H7 (cell line): ENCODE measurements at regions not wholly inside any gene's neighbourhood (a gene's known extent, or its start where the extent isn't known, plus 50 kb on each side); places are given as distances from the start of the nearest gene placed in this dataset.

Experiments
- DNase-seq: peaks from one replicate; pipeline ENCODE4 v3.0.0; 2012
- H3K27me3 ChIP-seq: 2 replicates; pipeline ENCODE4 v1.6.0; 2011; ENCODE audit warnings: mild to moderate bottlenecking, low read length; ENCODE audit not compliant: control insufficient read depth, insufficient read depth
- H3K36me3 ChIP-seq: replicated peaks from 2 replicates; pipeline ENCODE4 v1.5.1; 2011; ENCODE audit warnings: low read length; ENCODE audit not compliant: control insufficient read depth, insufficient read depth
- H3K4me3 ChIP-seq: 2 replicates; pipeline ENCODE4 v1.5.1; 2011; ENCODE audit warnings: low read depth, mild to moderate bottlenecking, control low read depth, low read length, moderate library complexity; ENCODE audit not compliant: insufficient read depth

GRCh38 chr3:34842706-34843480 is 796.4 kb upstream of the ARPP21 start:
- no peak overlapping the region for H3K4me3 ChIP-seq
- no peak for DNase-seq
- no peaks in the 10 kb centered on the region for H3K36me3 ChIP-seq
- H3K27me3 ChIP-seq, result no peaks in the 10 kb centered on the region

DNA sequence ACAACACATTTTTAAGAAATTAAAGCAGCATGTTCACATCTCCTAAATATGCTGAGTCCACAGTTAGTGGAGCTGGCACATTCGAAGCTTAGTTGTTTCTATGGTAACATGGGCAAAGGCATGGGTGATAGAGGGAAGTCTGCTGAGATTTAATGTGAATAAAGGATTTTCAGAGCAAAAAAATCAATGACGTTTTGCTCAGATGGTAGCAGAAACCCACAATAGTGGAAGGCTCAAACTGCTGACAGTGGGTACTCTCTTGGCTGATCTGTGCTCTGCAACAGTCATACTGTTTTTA is 795.1 kb upstream of the ARPP21 start:
- H3K4me3 ChIP-seq, result no peak overlapping the region
- H3K36me3 ChIP-seq, result no peaks in the 10 kb centered on the region
- DNase-seq, result no peak
- no peaks in the 10 kb centered on the region for H3K27me3 ChIP-seq

DNA sequence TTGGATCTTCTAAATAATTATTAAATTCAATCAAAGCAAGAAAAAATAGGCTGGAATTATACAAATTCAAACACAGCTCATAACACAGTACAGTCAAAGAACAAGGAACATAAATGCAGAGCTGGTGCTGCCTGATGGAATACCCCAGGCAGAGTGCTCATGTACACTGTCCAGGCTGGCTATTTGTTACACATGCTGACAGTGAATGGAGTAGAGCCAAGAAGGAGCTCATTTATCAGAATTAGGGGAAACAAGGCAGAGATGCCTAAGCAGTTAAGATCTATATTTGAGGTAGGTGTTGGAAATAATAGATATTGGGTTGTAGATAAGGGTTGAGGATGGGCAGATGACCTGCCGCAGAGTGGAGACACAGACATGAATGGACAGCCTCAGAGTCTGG is 788.2 kb upstream of the ARPP21 start:
- H3K27me3 ChIP-seq, result no peaks in the 10 kb centered on the region
- no peaks in the 10 kb centered on the region for H3K36me3 ChIP-seq
- H3K4me3 ChIP-seq, result no peak overlapping the region
- no peak for DNase-seq

DNA sequence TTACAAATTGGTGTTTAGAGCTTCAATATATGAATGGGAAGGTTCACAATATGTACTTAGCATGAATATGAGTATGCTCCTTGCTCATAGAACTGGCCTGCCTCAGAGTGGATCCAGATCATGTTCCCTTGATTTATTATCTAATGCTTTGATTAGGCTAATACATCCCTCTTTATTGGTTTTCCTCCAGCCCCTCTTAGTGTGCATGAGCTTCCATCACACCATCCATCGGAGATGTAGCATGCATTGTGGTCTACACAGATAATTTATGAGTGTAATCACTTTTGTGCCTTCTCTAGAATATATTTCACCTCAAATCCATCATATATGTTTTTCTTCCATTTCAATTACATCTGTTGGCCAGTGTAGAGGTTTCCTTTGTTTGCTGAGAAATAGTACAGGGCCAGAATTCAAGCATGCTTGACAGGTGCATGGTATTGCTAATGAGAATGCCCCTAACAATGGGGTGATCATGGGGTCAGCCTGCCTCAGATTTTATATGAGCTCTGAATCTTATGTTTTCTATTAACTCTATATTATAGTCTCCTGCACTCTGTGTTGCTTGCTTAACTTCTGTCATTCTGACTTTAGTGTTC is 786.4 kb upstream of the ARPP21 start:
- Histone ChIP-seq H3K27me3 (no peaks in the 10 kb centered on the region), H3K4me3 (no peak overlapping the region), H3K36me3 (no peaks in the 10 kb centered on the region)
- no peak for DNase-seq

DNA sequence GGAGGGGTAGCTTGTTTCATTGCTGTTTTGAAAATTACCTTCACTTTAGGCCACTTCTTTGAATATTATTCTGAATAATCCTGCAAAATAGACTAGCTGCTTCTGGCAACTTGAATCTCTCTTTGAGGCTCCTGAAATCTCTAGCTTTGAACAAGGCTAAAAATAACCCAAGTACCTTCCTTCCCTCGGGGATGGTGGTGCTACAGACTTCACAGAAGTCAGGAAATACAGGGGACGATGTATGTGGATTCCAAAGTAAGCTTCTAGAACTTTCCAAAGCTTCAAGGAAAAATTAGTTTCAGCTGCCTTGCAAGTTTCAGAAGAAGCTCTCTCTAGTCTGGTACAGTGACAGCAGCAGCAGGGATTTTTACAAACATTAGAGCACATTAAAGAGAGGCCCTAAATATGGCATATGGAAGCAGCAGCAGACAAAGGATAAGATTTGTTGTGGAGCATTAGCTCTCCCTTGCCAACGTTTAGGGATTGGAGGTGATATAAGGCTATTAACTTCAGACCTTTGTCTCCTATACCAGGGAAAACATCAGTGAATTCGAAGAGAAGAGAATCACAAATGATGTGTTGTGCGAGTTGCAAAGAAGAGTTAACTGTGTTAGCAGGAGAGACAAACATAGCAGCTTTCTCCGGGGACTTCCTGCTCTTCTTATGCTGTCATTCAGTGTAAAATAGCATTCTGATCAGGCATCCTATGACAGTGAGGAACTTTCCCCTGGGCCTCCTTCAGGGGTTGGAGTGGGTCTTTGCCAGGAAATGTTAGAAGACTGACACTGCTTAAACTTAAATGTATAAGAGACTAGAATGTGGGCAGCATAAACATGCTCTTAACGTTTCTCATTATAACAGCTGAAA is 783.0 kb upstream of the ARPP21 start:
- no peak for DNase-seq

GRCh38 chr3:34858067-34858660 is 781.2 kb upstream of the ARPP21 start:
- Histone ChIP-seq H3K27me3 (no peaks in the 10 kb centered on the region), H3K4me3 (no peak overlapping the region), H3K36me3 (no peaks in the 10 kb centered on the region)
- DNase-seq, result no peak

More for the DNA sequence above, 783.0 kb upstream of the ARPP21 start:
- no peaks in the 10 kb centered on the region for H3K36me3 ChIP-seq
- H3K27me3 ChIP-seq, result no peaks in the 10 kb centered on the region
- no peak overlapping the region for H3K4me3 ChIP-seq

DNA sequence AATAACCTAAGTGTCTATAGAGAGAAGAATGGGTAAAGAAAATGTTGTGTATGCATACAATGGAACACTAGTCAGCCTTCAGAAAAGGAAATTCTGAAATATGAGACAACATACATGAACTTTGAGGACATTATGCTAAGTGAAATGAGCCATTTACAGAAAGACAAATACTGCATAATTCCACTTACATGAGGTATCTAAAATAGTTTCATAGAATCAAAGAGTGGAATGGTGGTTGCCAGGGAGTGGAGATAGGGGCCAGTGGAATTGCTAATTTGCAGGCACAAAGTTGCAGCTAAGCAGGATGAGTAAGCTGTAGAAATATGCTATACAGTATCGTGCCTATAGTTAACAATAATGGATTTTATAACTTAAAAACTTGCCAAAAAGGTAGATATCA is 779.6 kb upstream of the ARPP21 start:
- no peaks in the 10 kb centered on the region for H3K36me3 ChIP-seq
- no peak for DNase-seq
- H3K4me3 ChIP-seq, result no peak overlapping the region
- no peaks in the 10 kb centered on the region for H3K27me3 ChIP-seq

DNA sequence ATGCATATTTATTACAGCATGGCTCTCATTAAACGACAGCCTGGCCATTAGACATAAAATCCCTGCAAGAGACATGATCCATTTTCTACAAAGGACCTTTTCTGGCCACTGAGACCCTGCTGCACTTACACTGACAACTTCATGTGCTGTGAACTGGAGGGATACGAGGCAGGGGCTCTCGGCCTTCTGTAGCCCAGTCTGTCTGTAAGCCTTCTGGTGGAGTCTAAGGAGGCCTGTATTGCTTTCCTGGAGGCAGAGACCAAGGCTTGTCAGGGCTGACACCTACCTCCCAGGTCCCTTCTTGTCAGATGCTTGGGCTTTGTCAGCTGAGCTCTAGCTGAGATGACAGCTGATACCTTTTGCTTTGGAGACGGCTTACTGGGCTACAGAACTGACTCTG is 776.9 kb upstream of the ARPP21 start:
- DNase-seq, result no peak
- Histone ChIP-seq H3K4me3 (no peak overlapping the region), H3K27me3 (no peaks in the 10 kb centered on the region), H3K36me3 (no peaks in the 10 kb centered on the region)

DNA sequence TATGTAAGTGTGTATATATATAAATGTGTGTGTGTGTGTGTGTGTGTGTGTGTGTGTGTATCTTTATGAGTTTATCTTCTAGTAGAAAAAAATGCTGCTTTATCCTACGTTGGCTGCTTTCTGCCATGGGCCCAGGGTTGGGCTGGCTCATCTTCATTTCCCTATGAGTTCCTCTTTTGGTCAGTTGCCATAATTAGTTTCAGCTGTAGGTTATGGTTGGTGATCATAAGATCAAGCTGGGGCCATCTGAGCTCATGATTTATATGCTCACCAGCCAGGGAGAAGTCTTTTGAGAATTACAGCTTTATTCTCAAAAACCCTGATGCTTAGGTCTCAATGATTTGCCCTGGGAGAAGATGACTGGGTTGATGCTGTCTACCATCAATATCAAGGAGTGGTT is 775.8 kb upstream of the ARPP21 start:
- Histone ChIP-seq H3K27me3 (no peaks in the 10 kb centered on the region), H3K36me3 (no peaks in the 10 kb centered on the region), H3K4me3 (no peak overlapping the region)
- DNase-seq, result no peak

- no peak overlapping the region for H3K4me3 ChIP-seq
- H3K27me3 ChIP-seq, result no peaks in the 10 kb centered on the region
- H3K36me3 ChIP-seq, result no peaks in the 10 kb centered on the region
- no peak for DNase-seq
Measured at GRCh38 chr3:34864011-34864410, 775.3 kb upstream of the ARPP21 start.

DNA sequence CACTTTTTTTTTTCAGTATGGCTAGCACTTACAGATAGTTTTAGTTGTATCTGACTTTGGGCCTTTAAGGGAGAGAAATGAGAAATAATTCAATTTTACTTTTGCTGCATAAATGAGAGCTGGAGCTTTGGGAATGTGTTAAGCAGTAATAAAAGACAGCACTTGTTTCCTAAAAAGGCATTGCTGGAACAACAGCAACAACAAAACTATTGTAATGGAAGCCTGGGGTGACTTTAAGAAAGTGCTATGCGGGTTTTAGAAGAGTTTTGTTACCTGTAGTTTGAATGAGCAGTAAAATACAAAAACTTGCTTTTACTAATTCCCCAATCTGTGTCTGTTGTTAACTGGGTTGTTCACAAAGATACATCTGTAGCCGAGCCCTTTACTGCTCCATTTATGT is 774.0 kb upstream of the ARPP21 start:
- no peak overlapping the region for H3K4me3 ChIP-seq
- no peaks in the 10 kb centered on the region for H3K27me3 ChIP-seq
- no peaks in the 10 kb centered on the region for H3K36me3 ChIP-seq
- no peak for DNase-seq

DNA sequence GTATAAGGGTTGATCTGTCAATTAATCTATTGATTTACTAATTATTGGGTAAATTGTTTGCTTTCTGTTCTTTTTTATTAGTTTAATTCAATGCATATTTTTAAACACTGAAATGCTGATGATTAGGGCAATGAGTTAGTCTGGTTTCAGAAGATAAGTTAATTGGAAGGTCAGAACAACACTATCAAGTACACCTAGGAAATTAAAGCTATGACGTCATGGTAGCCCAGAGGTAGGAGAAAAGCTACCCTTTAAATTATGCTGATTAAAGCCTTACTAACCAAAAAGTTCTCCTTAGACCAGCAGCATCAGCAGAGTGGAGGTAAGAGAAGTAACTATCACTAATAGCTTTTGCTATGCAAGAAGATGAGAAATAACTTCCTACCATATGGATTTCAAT is 770.4 kb upstream of the ARPP21 start:
- H3K27me3 ChIP-seq, result no peaks in the 10 kb centered on the region
- no peak for DNase-seq
- no peak overlapping the region for H3K4me3 ChIP-seq
- H3K36me3 ChIP-seq, result no peaks in the 10 kb centered on the region

DNA sequence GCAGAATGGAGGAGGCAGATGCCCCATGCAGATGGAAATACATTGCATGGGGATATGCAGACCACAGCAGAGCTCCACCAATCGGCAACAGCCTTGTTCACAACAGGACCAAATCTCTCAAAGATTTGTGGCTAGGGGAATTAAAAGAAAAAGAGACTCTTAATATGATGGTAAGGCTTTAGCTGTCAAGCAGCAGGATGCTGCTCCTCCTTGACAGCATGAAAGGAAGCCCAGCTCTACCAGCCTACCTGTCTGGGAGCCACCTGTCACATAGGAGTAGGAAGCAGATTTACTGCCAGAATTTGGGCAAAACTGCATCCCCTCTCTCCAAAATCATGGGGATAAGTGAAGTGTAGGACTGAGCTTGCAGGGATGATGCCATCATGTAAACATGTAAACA is 769.6 kb upstream of the ARPP21 start:
- Histone ChIP-seq H3K27me3 (no peaks in the 10 kb centered on the region), H3K36me3 (no peaks in the 10 kb centered on the region), H3K4me3 (no peak overlapping the region)
- DNase-seq, result no peak

DNA sequence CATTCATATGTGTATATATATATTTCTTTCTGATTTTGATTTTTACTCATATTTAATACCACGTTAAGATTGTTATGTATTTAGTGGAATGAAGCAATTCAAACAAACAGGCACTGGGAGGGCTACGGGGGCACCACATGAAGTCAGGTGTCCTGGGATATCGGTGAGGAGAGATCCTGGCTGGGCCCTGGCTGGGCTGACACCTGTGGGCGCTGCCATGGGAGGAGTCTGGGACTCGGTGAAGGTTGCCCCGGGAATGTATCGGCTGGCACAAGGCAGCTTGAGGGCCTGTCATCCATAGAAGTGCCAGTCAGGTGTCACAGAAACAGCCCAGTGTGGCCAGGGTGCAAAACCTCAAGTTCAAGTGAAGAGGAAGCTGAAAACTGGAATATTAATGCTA is 766.9 kb upstream of the ARPP21 start:
- Histone ChIP-seq H3K27me3 (no peaks in the 10 kb centered on the region), H3K36me3 (no peaks in the 10 kb centered on the region), H3K4me3 (no peak overlapping the region)
- no peak for DNase-seq

DNA sequence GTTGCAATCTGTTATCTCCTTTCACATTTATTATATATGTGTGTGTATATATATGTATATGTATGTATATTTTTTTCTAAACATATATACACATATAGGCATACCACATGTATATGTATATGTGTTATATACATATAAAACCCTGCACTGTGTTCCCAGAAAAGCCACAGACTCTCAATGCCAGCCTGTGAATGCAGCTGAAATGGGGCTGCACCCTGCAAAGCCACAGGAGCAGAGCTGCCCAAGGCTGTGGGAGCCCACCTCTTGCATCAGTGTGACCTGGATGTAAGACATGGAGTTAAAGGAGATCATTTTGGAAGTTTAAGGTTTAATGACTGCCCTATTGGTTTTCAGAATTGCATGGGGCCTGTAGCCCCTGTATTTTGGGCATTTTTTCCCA is 762.3 kb upstream of the ARPP21 start:
- Histone ChIP-seq H3K27me3 (no peaks in the 10 kb centered on the region), H3K4me3 (no peak overlapping the region), H3K36me3 (no peaks in the 10 kb centered on the region)
- no peak for DNase-seq
